Pancreas (tissue), 10 donors: ENCODE measurements at regions not wholly inside any gene's neighbourhood (a gene's known extent, or its start where the extent isn't known, plus 50 kb on each side); places are given as distances from the start of the nearest gene placed in this dataset.

Experiments
- ATAC-seq, 4 donors: fragments of 200-7000 bp; cut with Tn5 transposase; one replicate each; pipeline versions ENCODE4 v1.8.0 to v1.9.1; 2020; ENCODE audit warnings: mild to moderate bottlenecking in 4 of 4, moderate library complexity in 4 of 4
- DNase-seq, 6 donors: peaks; one replicate each; pipeline ENCODE4 v3.0.0-alpha.2; 2020
- FAIRE-seq: peaks from 2 replicates; lab custom pipeline; 2012; peaks lifted over from hg19 to GRCh38; lab: Jason Lieb, UNC
- H3K27ac ChIP-seq, 4 donors: fragments of 200-600 bp; sonication (generic); 1 replicate in 3 of 4; 2 replicates in 1 of 4; pipeline versions ENCODE4 v1.5.0 to v1.8.0; 2020
- H3K27me3 ChIP-seq, 4 donors: fragments of 200-600 bp; one replicate each; pipeline ENCODE4 v1.8.0; 2021
- H3K36me3 ChIP-seq, 3 donors: fragments of 200-600 bp; sonication (generic) in 1 of 3; one replicate each; pipeline versions ENCODE4 v1.5.0 to v1.8.0; 2020 to 2021
- H3K4me1 ChIP-seq, 3 donors: fragments of 200-600 bp; one replicate each; pipeline ENCODE4 v1.8.0; 2021
- H3K4me3 ChIP-seq, 4 donors: fragments of 200-600 bp; sonication (generic) in 2 of 4; one replicate each; pipeline versions ENCODE4 v1.5.0 to v1.8.0; 2020 to 2021
- H3K9me3 ChIP-seq, 4 donors: fragments of 200-600 bp; one replicate each; pipeline ENCODE4 v1.8.0; 2021
- CTCF ChIP-seq, 4 donors: fragments of 200-600 bp; sonication (generic) in 3 of 4; IDR thresholded peaks; one replicate each; pipeline versions ENCODE4 v1.5.0 to v1.8.0; 2021; ENCODE audit warnings: antibody characterized with exemption in 4 of 4
- WGBS, 2 donors: extraction: QIAGEN DNeasy Blood & Tissue Kit; methylation state at CpG; one replicate each; pipeline ENCODE4 v1.1.7; 2013; 5-methylcytosine and 5-hydroxymethylcytosine counted together
- intact Hi-C, 3 donors: fragments of 100-400 bp; cut with DNase I; formaldehyde crosslinking; loops; one replicate each; pipeline versions ENCODE4 v1.11.1 to v1.14.2; 2022
- donor health status: healthy with polysubstance abuse.
- donor health status: DM: no; HTN: no; CAD: no; lungs with moderate emphysema.
- donor health status: DM: no; HTN: no; CAD: no.
- donor health status: control.
- donor health status: control.
- donor health status: Bipolar disorder and iron deficiency.
- donor health status: DM: yes; HTN: yes; CAD: no.
- donor health status: DM: no; HTN: no; CAD: no.
- donor health status: DM: no; HTN: no; CAD: no.
- donor health status: DM: yes; HTN: yes; CAD: no.

DNA sequence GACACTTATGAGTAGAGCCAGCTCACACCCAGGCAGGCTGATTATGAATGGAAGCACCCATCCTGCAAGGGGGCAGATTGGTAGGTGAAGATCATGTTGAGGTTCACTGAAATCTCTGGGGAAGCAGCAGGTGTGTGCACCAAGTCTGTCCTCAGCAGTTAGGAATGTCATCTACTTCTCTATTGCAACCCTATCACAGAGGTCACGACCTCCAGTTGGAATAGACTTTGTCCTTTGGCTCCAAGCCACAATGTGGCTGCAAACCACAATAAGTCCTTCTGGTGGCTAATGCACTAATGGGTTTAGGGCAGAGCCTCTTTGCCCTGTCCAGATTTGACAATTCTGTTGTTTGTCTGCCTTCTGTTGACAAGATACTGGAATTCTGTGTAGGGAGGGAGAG lies 1056.7 kb downstream of the PCDH19 start:
- no peak for TF ChIP-seq CTCF (IDR thresholded peaks at IDR 0.05)
- Histone ChIP-seq H3K4me1 (no peaks in the 10 kb centered on the region), H3K36me3 (no peaks in the 10 kb centered on the region), H3K4me3 (no peak overlapping the region), H3K9me3 (no peaks in the 10 kb centered on the region), H3K27ac (no peak overlapping the region), H3K27me3 (peaks cover 0 to 6% (median 0%) of the 10 kb centered on the region in 4 donors)
- 26 to 28% methylated on average over 1 of the region's 1 CpG for WGBS, 2 donors
- ATAC-seq (peak in 3 of 4 donors; percentile 25 to 69 (median 29)), FAIRE-seq (no peak), DNase-seq (peak in 1 of 6 donors; percentile 16)
- intact Hi-C loops, result no loop called here

DNA sequence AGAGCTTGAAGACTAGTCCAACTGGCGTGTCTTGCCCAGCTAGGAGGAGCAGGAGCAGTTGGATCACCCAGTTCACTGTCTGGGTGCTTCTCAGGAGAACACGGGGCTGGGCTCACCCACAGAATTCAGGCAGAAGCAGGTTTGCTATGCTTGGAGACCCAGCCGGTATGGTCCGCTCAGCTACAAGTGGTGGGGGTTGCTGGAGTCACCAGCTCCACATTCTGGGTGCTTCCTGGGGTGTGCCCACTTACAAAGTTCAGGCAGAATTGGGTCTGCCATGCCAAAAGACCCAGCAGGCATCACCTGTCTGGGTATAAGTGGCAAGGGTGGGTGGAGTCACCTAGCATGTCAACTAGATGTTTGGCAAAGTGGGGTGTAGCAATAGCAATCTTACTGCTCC lies 1061.8 kb downstream of the PCDH19 start:
- TF ChIP-seq CTCF (IDR thresholded peaks at IDR 0.05), result no peak
- H3K4me1 ChIP-seq, result no peaks in the 10 kb centered on the region
- DNase-seq (no peak), FAIRE-seq (no peak), ATAC-seq (no peak)
- no peak overlapping the region for H3K27ac ChIP-seq
- no peaks in the 10 kb centered on the region for H3K36me3 ChIP-seq
- H3K4me3 ChIP-seq, result no peak overlapping the region
- no peaks in the 10 kb centered on the region for H3K27me3 ChIP-seq
- intact Hi-C loops, result no loop called here
- H3K9me3 ChIP-seq, result no peaks in the 10 kb centered on the region
- 64 to 72% methylated on average over 4 of the region's 4 CpGs for WGBS, 2 donors

GRCh38 chrX:99308302-99308701 lies 1101.8 kb downstream of the PCDH19 start:
- no peak overlapping the region for H3K4me3 ChIP-seq
- TF ChIP-seq CTCF (IDR thresholded peaks at IDR 0.05), result no peak
- no peak for DNase-seq
- H3K4me1 ChIP-seq, result no peaks in the 10 kb centered on the region
- no peak for ATAC-seq
- H3K27ac ChIP-seq, result no peak overlapping the region
- no peak for FAIRE-seq
- no peaks in the 10 kb centered on the region for H3K36me3 ChIP-seq
- H3K9me3 ChIP-seq, result no peaks in the 10 kb centered on the region
- H3K27me3 ChIP-seq, result peaks cover 0 to 11% (median 1%) of the 10 kb centered on the region in 4 donors
- intact Hi-C loops, result no loop called here

DNA sequence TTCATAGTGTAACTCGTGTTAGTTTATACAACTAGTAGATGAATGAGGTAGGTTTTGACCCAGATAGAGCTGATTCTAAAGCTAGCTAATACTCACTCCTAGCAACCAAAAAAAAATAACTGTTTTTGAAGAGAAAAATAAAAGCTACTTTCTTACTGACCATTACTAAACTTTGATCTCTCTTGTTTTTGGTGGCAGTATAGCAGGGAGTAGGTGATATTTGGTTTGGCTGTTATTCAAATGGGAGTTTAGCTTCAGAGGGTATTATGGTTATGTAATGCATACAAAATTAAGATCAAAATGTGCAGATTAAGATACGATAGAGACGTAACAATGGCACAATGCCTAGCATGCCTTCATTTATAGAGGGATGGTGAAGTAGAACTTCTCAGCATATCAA lies 1104.5 kb downstream of the PCDH19 start:
- TF ChIP-seq CTCF (IDR thresholded peaks at IDR 0.05), result no peak
- Histone ChIP-seq H3K4me1 (no peaks in the 10 kb centered on the region), H3K27me3 (peaks cover 0 to 7% (median 3%) of the 10 kb centered on the region in 4 donors), H3K9me3 (no peaks in the 10 kb centered on the region), H3K27ac (no peak overlapping the region), H3K4me3 (no peak overlapping the region), H3K36me3 (no peaks in the 10 kb centered on the region)
- no peak for DNase-seq
- no peak for ATAC-seq
- WGBS, 2 donors, result 26 to 33% methylated on average over 3 of the region's 3 CpGs
- intact Hi-C loops, result no loop called here
- no peak for FAIRE-seq

GRCh38 chrX:99301990-99302389 lies 1108.1 kb downstream of the PCDH19 start:
- no peak for DNase-seq
- no peak for ATAC-seq
- H3K4me3 ChIP-seq, result no peak overlapping the region
- 13 to 17% methylated on average over 2 of the region's 2 CpGs for WGBS, 2 donors
- FAIRE-seq, result no peak
- no peaks in the 10 kb centered on the region for H3K36me3 ChIP-seq
- no peak for TF ChIP-seq CTCF (IDR thresholded peaks at IDR 0.05)
- H3K9me3 ChIP-seq, result no peaks in the 10 kb centered on the region
- H3K4me1 ChIP-seq, result no peaks in the 10 kb centered on the region
- H3K27me3 ChIP-seq, result peaks cover 0 to 5% (median 2%) of the 10 kb centered on the region in 4 donors
- intact Hi-C loops, result no loop called here
- no peak overlapping the region for H3K27ac ChIP-seq
